ENCODE measurements at regions not wholly inside any gene's neighbourhood (a gene's known extent, or its start where the extent isn't known, plus 50 kb on each side); places are given as distances from the start of the nearest gene placed in this dataset.

- TF ChIP-seq, protein P1, sequence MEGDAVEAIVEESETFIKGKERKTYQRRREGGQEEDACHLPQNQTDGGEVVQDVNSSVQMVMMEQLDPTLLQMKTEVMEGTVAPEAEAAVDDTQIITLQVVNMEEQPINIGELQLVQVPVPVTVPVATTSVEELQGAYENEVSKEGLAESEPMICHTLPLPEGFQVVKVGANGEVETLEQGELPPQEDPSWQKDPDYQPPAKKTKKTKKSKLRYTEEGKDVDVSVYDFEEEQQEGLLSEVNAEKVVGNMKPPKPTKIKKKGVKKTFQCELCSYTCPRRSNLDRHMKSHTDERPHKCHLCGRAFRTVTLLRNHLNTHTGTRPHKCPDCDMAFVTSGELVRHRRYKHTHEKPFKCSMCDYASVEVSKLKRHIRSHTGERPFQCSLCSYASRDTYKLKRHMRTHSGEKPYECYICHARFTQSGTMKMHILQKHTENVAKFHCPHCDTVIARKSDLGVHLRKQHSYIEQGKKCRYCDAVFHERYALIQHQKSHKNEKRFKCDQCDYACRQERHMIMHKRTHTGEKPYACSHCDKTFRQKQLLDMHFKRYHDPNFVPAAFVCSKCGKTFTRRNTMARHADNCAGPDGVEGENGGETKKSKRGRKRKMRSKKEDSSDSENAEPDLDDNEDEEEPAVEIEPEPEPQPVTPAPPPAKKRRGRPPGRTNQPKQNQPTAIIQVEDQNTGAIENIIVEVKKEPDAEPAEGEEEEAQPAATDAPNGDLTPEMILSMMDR (IDR thresholded peaks at IDR 0.05) = no peak
- no peak for TF ChIP-seq POLR2AphosphoS5 (IDR thresholded peaks at IDR 0.05; ENCODE audit: low read depth, low read length)
- no peak for TF ChIP-seq SIN3A (IDR thresholded peaks at IDR 0.05; ENCODE audit: borderline replicate concordance, insufficient read depth, low read depth, low read length)
- no peak for TF ChIP-seq TCF7L2 (IDR thresholded peaks at IDR 0.05; ENCODE audit: low read depth, low read length)
- TF ChIP-seq, protein P2, sequence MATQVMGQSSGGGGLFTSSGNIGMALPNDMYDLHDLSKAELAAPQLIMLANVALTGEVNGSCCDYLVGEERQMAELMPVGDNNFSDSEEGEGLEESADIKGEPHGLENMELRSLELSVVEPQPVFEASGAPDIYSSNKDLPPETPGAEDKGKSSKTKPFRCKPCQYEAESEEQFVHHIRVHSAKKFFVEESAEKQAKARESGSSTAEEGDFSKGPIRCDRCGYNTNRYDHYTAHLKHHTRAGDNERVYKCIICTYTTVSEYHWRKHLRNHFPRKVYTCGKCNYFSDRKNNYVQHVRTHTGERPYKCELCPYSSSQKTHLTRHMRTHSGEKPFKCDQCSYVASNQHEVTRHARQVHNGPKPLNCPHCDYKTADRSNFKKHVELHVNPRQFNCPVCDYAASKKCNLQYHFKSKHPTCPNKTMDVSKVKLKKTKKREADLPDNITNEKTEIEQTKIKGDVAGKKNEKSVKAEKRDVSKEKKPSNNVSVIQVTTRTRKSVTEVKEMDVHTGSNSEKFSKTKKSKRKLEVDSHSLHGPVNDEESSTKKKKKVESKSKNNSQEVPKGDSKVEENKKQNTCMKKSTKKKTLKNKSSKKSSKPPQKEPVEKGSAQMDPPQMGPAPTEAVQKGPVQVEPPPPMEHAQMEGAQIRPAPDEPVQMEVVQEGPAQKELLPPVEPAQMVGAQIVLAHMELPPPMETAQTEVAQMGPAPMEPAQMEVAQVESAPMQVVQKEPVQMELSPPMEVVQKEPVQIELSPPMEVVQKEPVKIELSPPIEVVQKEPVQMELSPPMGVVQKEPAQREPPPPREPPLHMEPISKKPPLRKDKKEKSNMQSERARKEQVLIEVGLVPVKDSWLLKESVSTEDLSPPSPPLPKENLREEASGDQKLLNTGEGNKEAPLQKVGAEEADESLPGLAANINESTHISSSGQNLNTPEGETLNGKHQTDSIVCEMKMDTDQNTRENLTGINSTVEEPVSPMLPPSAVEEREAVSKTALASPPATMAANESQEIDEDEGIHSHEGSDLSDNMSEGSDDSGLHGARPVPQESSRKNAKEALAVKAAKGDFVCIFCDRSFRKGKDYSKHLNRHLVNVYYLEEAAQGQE (IDR thresholded peaks at IDR 0.05; ENCODE audit: insufficient read depth in 1 of 2, low read depth in 2 of 2, low read length in 1 of 2) = no peak
These were observed 277.0 kb upstream of the MTPN start for GRCh38 chr7:136254148-136254547.

Data from Panc1 (cell line).